ENCODE measurements at regions not wholly inside any gene's neighbourhood (a gene's known extent, or its start where the extent isn't known, plus 50 kb on each side); places are given as distances from the start of the nearest gene placed in this dataset.
"Not testable (repeated sequence)": the region's sequence is repeated elsewhere in the genome, so short reads cannot be mapped to it uniquely, and the experiment has no call there.

DNA sequence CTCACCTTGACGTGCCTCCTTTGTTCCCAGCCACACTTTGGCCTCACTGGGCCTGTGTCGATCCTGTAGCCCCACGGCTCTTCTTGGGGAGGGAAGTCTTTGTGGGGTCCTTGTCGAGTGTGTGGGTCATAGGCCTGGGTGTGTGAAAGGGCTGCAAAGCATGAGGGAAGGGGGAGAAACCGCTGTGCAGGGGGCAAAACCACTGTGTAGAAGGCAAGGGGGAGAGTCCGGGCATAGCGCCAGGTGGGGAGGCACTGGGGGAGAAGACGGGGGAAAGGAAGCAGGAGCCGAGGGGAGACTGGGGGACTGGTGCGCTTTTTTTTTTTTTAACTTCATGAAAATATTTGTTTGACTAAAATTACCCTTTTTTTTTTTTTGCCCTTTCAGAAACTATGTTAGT lies 65.1 kb upstream of the RASD2 start:
- no peak for DNase-seq (ENCODE audit: low spot score)

DNA sequence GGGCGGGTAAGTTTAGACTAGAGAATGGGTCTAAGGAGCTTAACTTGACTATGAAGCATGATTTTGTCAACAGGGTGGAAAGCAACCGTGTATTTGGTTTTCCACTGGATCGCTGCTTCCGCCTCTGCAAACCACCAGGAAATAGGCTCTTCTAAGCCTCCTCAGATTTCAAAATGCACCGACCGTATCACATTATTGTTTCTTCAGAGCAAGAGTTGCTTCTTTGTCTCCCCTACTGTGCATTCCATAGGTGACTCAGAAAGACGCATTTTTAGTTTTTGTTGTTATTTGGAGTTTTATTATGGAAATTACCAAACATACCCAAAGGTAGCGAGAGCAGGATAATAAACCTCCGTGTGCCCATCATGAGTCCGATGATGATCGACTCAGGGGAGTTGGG lies 64.3 kb upstream of the RASD2 start:
- no peak for DNase-seq (ENCODE audit: low spot score)

DNA sequence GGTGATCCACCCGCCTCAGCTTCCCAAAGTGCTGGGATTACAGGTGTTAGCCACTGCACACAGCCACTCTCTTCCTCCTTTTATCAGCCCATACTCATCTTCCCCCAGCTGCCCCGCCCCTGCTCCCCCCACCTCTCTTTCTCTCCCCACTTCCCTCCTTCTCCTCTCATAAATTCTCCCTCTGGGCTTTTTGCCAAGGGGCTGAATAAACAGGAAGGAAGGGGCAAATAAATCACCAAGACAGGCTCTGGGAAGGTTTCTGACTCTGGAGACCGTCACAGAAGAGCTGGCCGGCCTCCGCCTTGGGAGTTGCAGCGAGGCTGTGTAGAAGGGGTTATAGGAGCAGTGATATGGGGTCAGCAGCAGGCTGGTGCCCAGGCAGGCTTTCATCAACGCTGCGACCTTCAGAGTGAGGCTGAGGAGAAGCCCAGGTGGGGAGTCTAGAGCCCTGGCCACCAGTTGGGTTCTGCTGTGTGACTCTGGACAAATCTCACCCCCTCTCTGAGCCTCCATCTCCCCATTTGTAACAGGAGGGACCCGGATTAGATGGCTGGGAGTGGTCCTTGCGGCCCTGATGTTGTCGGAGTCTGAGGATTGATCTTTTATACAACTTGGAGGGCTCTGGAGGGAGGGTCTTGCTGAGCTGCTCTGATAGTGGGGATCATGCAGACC lies 62.6 kb upstream of the RASD2 start:
- peak; percentile 49 for DNase-seq (ENCODE audit: low spot score)

DNA sequence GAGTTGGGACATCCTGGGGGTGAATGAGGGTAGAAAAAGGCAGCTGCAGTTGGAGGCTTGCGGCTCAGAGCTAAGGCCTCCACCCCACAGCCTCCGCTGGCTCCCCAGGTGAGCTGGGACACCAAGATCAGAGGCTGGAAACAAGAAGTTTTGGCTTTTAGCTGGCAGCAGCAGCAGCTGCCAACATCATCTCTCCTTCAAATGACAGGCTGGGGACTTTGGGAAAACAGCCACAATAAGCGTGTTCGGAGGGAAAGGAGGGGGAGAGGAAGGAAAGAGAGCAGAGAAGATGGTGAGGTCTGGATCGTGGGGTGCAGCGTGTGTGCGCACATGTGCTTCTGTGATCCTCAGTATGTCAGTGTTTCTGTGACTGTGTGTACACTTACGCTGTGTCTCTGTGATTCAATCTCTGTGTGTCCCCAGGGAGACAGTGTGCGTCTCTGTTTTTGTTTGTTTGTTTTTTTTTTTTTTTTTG lies 62.0 kb upstream of the RASD2 start:
- DNase-seq (ENCODE audit: low spot score): no peak

DNA sequence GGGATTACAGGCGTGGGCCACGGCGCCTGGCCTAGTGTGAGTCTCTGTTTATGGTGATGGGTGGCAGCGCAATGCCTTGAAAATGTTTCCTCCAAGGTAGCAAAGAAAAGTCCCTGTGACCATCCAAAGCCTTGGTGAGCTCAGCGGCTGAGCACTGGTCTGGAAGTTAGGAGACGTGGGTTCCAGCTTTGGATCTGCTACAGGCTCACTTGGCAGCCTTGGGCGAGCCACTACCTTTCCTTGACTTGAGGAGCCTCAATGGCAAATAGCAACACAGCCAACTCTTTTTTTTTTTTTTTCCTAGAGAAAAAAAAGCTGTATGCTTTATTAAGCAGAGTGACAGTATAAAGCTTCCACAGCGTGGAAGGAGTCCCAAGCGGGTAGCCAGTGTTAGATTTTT lies 61.3 kb upstream of the RASD2 start:
- DNase-seq (ENCODE audit: low spot score): no peak

DNA sequence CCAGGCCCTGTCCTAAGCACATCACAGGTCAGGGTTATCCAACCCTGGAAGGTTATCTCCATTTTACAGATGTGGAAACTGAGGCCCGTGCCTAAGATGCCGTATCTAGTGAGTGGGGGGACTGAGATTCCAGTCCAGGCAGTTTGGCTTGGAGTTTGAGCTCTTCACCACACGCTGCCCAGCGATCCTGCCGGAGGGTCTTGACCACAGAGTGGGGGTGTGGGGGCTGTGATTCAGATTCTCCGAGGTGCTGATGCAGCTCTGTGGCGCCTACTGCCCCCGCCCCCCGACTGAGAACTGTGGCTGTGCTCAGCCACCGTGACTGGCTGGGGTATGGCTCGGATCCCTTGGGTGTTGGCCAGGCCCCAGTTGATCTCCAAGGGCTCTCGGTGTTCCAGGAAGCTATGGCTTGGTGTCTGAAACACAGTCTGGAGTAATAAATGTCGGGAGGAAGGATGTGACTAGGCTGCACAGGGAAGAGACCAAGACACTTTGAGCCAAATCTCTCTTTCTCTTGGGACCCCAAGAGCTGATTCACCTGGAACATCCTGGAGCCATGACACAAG lies 60.6 kb upstream of the RASD2 start:
- no peak for DNase-seq (ENCODE audit: low spot score)

DNA sequence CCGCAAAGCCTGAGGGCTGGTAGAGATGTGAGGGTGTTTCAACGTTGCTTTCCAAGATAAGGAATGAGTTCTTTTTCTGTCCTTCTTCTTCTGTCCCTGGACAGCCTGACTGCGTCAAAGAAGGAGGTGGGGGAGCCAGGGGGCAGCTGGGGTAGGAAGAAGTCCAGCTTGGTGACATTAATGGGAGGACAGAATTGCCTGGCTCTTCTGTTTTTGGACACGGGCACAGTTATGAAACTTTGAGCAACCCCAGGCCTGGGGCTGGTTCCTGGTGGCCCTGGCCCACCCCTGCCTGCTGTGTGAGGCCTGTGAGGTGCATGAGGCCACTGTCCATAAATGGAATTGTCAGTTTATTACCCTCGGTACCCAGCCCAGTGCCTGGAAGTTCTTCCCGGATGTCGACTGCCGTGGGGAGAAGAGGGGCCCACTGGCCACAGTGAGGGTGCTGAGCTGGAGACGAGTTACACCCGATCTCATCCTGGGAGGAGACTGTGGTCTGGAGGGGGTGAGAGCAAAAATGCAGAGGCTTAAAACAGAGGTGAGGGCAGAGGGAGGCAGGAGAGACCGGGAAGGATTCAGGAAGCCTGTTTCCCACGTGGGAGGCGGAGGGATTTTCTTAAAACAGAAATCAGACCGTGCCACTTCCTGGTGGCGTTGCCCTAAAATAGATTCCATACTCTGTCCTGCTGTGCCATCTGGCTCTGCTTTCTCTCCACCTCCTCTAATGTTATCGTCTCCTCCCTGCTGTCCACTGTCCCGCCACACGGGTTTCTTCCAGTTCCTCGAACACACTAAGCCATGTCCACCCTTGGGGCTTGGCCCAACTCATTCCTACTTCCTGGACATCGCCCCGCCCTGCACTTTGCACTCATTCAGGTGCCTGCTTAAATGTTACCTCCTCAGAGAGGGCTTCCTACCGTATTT lies 59.7 kb upstream of the RASD2 start:
- no peak for DNase-seq (ENCODE audit: low spot score)

DNA sequence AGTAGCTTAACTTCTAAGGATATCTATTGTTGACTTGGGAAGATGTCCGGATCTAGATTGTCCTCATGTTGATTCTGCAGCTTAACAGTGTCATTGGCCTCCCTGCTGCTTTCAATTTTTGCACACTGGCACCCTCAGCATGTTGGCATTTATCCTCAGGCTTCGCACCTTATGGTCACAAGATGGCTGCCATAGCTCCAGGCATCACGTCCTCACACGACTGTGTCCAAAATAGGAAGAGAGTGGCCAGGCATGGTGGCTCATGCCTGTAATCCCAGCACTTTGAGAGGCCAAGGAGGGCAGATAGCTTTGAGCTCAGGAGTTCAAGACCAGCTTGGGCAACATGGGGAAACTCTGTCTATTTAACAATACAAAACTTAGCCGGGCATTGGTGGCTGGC lies 58.3 kb upstream of the RASD2 start:
- DNase-seq (ENCODE audit: low spot score): no peak

DNA sequence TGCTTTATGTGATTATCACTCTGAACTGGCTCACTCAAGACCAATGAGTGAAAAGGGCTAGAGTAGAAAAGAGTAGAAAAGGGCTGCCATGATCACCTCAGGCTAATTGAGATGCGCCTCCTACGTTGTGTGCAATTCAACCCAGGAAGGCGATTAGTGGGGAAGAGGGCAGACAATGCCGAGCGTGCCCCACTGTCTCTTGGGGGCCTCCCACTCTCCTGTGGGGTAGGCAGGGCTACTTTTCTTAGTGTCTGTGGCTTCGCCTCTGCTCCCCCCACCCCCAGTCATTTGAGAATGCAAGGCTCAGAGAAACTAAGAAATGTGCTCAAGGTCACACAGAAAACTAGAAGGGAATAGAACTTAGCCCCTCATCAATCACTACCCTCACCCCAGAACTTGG lies 57.7 kb upstream of the RASD2 start:
- no peak for DNase-seq (ENCODE audit: low spot score)

DNA sequence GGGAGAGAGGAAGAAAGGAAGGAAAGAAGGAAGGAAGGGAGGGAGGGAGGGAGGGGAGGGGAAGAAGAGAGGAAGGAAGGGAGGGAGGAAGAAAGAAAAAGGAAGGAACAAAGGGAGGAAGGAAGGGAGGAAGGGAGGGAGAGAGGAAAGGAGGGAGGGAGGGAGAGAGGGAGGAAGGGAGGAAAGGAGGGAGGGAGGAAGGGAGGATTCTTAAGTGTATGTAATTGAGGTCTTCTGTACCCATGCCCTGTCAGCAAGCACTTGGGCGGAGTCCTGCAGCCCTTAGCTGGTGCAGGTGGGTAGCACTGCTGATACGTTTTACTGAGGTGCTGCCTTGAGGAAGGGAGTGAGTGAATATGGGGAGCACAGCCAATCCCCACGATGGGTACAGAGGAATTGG lies 56.9 kb upstream of the RASD2 start:
- no peak for DNase-seq (ENCODE audit: low spot score)

DNA sequence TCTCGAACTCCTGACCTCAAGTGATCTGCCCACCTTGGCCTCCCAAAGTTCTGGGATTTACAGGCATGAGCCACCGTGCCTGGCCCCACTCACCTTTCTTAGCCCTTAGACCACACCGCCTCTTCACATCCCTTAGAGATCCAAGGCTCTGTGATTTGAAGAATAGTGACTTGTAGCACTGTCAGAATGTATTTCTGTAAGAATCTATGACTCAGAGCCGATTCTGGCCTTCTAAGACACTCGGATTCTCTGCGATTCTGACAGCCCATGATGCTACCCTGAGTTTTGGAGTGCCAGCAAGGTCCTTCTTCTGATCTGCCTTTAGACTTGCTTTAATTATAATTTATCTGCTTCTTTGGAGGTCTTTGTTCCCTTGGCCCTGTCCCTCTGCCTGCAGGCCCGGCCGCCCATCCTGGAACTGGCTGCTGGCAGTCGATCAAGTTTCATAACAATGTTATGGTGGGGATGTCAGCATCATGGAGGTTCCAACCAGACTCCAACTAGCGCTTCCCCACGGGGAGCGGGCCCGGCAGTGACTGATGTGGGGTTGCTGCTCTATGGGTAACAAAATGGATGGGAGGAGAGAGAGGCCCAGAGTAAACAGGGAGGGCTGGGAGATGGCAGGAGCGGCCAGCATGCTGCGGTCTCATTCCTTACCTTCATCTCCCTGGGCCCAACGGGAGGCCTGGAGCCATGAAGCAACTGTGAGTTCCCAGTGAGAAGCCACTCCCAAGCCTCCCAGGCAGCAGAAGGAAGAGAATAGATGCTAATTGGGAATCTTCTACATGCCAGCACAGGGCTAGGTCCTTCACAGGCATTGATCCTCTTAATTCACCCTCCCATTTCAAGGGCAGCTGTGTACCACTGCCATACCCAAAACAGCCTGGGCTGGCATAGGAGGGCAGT lies 55.7 kb upstream of the RASD2 start:
- peak; percentile 32 for DNase-seq (ENCODE audit: low spot score)

DNA sequence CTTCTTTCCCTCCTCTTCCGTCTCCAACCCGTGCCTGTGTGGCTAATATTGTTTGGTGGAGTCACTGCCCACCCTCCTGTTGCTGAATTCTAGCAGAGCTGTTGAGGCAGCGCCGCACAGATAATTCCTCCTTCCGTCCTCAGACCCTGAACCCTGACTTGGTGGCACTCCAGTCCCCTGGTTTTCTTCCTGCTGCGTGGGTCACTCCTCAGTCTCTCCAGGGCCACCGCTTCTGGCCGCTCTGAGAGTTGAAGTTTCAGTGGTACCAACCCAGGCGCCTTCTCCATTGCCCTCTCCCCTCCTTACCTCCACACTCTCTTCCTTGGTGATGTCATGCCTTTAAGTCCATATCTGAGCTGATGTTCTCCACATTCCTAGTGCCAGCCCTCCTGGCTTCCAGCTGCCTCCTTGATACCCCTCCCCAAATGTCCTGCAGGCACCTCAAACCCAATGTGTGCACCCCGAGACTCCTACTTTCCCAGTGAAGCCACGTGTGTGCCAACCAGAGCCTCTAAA lies 54.5 kb upstream of the RASD2 start:
- DNase-seq (ENCODE audit: low spot score): no peak

DNA sequence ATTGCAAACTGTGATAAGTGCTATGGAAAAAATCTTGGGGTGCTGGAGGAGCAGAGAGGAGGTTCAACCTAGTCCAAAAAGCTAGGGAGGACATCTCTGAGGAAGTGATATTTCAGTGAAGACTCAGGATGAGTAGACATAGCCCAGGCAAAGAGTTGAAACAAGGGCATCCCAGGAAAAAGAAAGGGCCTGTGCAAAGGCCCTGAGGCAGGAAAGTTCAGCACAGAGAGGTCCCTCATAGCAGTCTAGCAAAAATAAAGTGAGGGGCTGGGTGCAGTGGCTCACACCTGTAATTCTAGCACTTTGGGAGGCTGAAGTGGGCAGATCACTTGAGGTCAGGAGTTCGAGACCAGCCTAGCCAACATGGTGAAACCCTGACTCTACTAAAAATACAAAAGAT lies 53.0 kb upstream of the RASD2 start:
- not testable (repeated sequence) for DNase-seq (ENCODE audit: low spot score)

DNA sequence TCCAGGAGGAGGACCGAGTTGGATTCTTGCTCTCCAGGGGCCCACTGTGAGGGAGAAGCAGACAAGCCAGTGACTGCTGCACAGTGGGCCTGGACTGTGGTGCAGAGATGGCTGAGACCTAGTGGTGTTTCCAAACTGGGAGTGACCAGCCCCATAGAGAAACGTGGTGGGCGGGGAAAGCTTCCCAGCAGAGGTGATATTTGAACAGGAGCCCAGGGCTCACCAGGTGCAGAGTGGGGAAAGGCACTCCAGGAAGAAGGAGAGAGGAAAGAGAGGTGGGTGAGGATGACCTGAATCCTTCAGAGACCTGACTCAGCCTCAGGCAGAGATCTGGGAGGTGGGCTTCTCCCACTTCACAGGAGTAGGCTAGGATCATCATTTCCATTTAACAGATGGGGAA lies 52.1 kb upstream of the RASD2 start:
- no peak for DNase-seq (ENCODE audit: low spot score)

DNA sequence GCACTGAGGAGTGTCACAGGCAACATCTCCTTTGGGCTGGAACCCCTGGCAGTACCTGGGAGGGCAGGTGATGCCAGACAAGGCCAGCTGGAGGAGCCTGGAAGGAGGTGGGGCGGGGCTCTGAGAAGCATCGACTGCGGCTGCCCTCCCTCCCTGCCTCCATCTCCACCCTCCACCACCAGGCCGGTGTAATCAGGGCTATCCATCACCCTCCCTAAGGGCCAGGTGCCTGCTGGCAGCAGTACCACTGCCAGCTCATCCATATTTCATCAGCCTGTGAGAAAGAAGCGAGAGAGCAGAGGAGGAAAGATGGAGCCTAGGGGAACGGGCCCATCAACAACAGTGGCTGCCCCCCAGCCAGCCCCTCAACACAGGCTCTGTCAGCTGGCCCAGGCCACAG lies 51.4 kb upstream of the RASD2 start:
- no peak for DNase-seq (ENCODE audit: low spot score)

Measured in RKO (cell line).